ENCODE measurements at regions not wholly inside any gene's neighbourhood (a gene's known extent, or its start where the extent isn't known, plus 50 kb on each side); places are given as distances from the start of the nearest gene placed in this dataset.

DNA sequence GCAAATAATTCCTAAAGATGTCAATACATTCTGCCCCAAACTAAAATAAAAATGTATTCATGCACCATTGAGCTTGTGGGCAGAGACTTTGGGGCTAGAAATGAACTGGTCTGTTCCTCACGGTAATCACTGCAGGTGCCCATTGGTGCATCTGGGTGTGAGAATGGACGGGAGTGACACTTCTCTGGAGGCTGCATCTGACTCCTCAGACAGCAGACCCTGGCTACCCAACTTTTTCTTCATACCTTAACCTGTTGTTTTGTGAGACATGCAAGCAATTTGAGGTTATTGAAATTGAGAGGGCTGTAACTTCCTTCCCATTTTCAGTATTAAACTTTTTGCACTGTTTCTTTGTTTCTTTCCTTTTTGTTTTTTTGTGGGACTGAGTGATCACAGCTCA is 333.4 kb downstream of the ICE1 start:
- no peaks in the 10 kb centered on the region for H3K4me1 ChIP-seq
- TF ChIP-seq, protein P1, sequence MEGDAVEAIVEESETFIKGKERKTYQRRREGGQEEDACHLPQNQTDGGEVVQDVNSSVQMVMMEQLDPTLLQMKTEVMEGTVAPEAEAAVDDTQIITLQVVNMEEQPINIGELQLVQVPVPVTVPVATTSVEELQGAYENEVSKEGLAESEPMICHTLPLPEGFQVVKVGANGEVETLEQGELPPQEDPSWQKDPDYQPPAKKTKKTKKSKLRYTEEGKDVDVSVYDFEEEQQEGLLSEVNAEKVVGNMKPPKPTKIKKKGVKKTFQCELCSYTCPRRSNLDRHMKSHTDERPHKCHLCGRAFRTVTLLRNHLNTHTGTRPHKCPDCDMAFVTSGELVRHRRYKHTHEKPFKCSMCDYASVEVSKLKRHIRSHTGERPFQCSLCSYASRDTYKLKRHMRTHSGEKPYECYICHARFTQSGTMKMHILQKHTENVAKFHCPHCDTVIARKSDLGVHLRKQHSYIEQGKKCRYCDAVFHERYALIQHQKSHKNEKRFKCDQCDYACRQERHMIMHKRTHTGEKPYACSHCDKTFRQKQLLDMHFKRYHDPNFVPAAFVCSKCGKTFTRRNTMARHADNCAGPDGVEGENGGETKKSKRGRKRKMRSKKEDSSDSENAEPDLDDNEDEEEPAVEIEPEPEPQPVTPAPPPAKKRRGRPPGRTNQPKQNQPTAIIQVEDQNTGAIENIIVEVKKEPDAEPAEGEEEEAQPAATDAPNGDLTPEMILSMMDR (IDR thresholded peaks at IDR 0.05): no peak
- H3K27me3 ChIP-seq: no peaks in the 10 kb centered on the region
- H3K27ac ChIP-seq: no peak overlapping the region
- H3K36me3 ChIP-seq: no peaks in the 10 kb centered on the region
- no peak for DNase-seq
- intact Hi-C loops (cut with DNase I; ENCODE audit: low total_unique reads): no loop called here
- no peak overlapping the region for H3K4me3 ChIP-seq
- no peaks in the 10 kb centered on the region for H3K9me3 ChIP-seq

DNA sequence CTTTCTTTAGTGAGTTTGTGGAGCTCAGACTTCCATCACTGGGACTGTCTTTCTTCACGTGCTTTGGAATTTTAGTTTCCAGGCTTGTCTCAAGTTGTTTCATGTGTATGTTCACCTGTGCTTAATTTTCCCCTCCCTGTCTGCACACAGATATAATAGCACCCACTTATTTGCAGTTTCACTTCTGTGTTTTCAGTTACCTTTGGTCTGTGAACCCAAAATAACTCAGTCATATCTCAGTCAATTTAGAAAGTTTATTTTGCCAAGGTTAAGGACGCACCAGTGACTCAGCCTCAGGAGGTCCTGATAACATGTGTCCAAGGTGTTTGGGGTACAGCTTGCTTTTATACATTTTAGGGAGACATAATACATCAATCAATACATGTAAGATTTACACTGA is 330.4 kb downstream of the ICE1 start:
- TF ChIP-seq, protein P1 (IDR thresholded peaks at IDR 0.05): no peak
- no peaks in the 10 kb centered on the region for H3K27me3 ChIP-seq
- H3K4me1 ChIP-seq: no peaks in the 10 kb centered on the region
- no peak overlapping the region for H3K27ac ChIP-seq
- no peaks in the 10 kb centered on the region for H3K9me3 ChIP-seq
- intact Hi-C loops (cut with DNase I; ENCODE audit: low total_unique reads): no loop called here
- no peaks in the 10 kb centered on the region for H3K36me3 ChIP-seq
- no peak overlapping the region for H3K4me3 ChIP-seq
- DNase-seq: no peak

- Histone ChIP-seq H3K27ac (no peak overlapping the region), H3K27me3 (no peaks in the 10 kb centered on the region), H3K4me1 (no peaks in the 10 kb centered on the region), H3K4me3 (no peak overlapping the region), H3K9me3 (no peaks in the 10 kb centered on the region), H3K36me3 (no peaks in the 10 kb centered on the region)
- TF ChIP-seq, protein P1 (IDR thresholded peaks at IDR 0.05): no peak
- DNase-seq: no peak
- intact Hi-C loops (cut with DNase I; ENCODE audit: low total_unique reads): no loop called here
These were observed 329.5 kb downstream of the ICE1 start for GRCh38 chr5:5751987-5752386.

DNA sequence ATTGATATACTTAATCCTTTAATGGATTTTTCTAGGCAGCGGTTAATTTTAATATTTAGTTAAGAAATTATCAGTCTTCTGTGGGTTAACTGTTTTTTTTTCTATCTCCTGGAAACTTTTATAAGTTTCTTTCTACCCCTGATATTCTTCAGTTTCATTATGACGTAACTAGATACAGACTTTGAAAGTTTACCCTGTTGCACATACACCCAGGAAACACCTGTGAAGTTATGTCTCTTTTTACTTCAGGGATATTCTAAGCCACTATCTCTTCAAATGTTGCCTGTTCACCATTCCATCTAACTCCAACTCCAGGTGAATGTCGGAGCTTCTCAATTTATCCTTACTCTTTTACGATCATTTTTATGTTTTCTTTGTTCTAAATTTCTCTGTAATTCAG is 329.0 kb downstream of the ICE1 start:
- H3K36me3 ChIP-seq: no peaks in the 10 kb centered on the region
- DNase-seq: no peak
- no peaks in the 10 kb centered on the region for H3K9me3 ChIP-seq
- TF ChIP-seq, protein P1 (IDR thresholded peaks at IDR 0.05): no peak
- no peaks in the 10 kb centered on the region for H3K27me3 ChIP-seq
- no peak overlapping the region for H3K27ac ChIP-seq
- no peak overlapping the region for H3K4me3 ChIP-seq
- H3K4me1 ChIP-seq: no peaks in the 10 kb centered on the region
- intact Hi-C loops (cut with DNase I; ENCODE audit: low total_unique reads): no loop called here

GRCh38 chr5:5741418-5741817 is 318.9 kb downstream of the ICE1 start:
- H3K36me3 ChIP-seq: no peaks in the 10 kb centered on the region
- no peaks in the 10 kb centered on the region for H3K27me3 ChIP-seq
- no peak overlapping the region for H3K27ac ChIP-seq
- peaks cover 0 to 29% (median 14%) of the 10 kb centered on the region in 3 donors for H3K9me3 ChIP-seq
- intact Hi-C loops (cut with DNase I; ENCODE audit: low total_unique reads): no loop called here
- TF ChIP-seq, protein P1 (IDR thresholded peaks at IDR 0.05): no peak
- no peaks in the 10 kb centered on the region for H3K4me1 ChIP-seq
- H3K4me3 ChIP-seq: no peak overlapping the region
- DNase-seq: no peak

DNA sequence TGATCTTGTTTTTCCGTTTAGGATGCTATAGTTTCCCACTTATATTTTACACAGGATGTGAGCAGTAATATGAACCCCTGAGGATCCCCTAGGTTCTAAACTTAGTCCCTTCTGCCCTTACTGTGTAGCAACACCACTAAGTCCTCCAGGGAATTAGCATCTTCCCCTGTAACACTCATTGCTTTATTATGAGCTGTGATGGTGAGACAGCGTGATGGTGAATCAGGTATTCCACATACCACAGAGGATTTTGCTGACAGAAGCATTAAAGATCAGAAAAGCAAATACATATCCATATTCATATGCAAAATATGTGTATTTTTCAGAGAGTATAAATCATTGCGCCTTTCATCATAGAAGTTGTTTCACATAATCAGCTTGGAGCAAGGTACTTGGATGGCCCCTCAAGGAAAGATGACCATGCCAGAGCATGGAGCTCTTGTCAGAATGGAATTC is 317.0 kb downstream of the ICE1 start:
- intact Hi-C loops (cut with DNase I; ENCODE audit: low total_unique reads): no loop called here

More for the DNA sequence above, 317.0 kb downstream of the ICE1 start:
- Histone ChIP-seq H3K4me1 (no peaks in the 10 kb centered on the region), H3K36me3 (no peaks in the 10 kb centered on the region), H3K9me3 (peaks cover 0 to 15% (median 11%) of the 10 kb centered on the region in 3 donors), H3K4me3 (no peak overlapping the region), H3K27me3 (no peaks in the 10 kb centered on the region), H3K27ac (no peak overlapping the region)
- no peak for DNase-seq
- TF ChIP-seq, protein P1 (IDR thresholded peaks at IDR 0.05): no peak

All from tibial artery (tissue), 4 donors.